HG02870 (cell line): ENCODE measurements at regions not wholly inside any gene's neighbourhood (a gene's known extent, or its start where the extent isn't known, plus 50 kb on each side); places are given as distances from the start of the nearest gene placed in this dataset.

ENCODE experiments used
- ATAC-seq: cut with Tn5 transposase; IDR thresholded peaks from one replicate; pipeline ENCODE4 v1.9.1; 2021; ENCODE audit warnings: mild to moderate bottlenecking, moderate library complexity; ENCODE audit not compliant: unreplicated experiment

DNA sequence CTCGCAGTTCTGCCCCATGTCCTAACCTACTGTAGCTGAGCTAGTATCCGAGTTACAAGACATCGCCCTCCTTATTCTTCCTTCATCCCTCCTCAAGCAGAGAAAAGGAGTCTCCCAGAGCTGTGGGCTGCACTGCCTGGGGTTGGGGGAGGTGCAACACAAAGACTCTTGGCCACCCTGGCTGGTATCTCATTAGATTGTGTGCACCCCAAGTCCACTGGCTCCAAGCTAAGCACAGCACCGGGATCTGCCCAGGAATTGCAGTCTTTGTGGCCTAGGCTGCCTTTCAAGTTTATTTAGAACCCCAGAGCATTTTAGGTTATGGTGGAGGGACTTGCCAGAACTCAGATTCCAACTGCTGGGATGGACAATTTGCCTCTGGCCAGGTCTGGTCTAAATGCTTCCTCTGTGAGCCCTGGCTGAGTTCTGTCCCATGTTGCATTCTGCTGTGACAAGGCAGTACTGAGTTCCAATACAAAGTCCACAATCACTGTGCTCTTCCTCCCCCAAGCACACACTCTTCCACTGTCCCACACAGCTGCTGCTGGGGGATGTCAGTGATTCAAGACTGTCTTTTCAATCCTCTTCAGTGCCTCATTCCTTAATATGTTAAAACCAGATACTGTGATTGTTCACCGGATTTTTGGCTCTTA is 169.6 kb upstream of the CLEC14A start:
- no peak for ATAC-seq

DNA sequence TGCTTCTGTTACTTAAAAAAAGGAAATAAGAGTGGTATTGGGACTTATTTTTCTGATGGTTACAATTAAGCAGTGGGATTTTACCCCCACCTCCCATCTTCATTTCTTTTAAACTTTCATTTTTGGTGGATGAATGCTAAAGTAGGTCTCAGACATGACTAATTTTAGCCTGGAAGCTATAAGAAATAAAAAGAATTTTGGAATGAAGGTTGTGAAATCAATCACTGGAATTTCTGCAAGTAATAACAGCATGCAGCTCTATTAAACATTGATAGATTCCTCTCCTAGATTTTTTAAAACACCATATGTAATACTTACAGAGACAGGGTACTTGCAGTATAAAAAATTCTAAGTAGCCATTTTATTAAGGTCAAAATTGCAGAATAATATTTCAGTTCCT is 164.2 kb upstream of the CLEC14A start:
- no peak for ATAC-seq

DNA sequence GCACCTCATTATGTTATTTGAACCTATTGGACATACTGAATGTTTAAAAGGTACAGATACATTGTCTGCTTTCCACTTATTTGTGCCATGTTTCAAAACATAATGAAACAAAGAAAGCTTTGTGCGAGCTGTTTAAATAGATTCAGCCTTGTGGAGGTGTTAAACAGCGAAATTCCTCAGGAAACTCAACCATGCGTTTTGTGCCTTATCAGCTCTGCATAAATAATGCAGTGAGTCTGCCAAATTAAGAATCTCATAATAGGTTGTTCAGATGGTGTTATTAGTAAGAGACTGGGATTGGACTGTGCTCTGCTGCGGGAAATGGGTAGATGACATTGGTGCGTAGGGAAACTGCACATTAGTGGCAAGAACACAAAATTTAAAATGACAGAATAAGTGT is 163.7 kb upstream of the CLEC14A start:
- ATAC-seq, result no peak

DNA sequence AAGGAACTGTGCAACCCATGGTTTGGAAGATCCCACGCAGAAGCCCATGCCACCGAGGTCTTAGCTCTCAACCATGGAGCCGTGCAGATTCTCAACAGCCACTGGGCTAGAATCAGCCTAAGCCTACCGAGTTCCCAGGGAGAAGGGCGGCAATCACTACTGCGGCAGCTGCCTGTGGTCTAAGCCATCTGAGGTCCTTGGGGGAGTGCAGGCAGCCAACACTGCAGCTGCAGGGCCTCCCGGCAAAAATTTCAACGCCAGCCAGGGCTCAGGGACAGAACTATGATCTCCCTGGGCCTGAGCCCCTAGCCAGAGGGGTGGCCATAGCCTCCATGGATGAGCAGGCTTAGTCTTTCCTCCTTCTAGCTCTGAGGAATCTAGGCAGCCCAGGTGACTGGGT is 156.8 kb upstream of the CLEC14A start:
- no peak for ATAC-seq

DNA sequence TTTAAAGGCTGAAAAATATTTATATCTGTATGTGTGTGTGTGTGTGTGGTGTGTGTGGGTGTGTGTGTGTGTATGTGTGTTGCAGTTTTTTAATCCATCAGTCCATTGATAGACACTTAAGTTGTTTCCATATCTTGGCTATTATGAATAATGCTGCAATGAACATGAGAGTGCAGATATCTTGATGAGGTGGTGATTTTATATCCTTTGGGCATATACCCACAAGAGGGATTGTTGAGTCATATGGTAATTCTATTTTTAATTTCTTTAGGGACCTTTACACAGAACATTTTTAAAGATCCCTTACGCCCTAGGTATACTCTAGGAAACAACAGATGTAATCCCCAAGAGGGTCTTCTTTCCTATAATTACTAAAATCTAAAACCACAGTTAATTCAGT is 154.5 kb upstream of the CLEC14A start:
- ATAC-seq, result no peak

DNA sequence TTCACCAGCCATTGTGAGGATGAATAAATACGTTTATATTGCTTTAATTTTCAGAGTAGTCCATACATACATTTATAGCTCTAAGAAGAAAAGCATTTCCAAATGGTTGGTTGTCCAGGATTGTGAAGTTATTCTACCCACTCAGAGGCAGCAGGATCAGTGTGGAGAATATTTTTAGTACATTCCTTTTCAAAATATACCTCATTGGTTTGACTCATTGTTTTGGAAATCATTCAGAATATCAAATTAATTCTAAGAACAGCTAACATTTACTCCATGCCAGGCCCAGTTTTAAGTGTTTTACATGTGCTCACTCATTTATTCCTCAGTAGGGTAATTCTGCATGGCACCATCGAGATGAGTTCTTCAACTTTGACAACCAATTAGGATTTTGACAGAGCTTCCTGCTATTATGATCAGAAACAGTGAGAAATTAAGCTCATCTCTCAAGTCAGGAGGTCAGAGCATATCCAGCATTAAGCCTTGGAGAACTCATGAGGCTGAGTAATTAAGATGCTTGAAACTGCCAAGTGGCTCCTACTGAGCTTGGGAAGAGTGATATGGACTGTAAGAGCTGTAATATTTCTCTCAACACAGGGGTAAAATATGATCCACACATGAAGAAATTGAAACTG is 153.3 kb upstream of the CLEC14A start:
- no peak for ATAC-seq

DNA sequence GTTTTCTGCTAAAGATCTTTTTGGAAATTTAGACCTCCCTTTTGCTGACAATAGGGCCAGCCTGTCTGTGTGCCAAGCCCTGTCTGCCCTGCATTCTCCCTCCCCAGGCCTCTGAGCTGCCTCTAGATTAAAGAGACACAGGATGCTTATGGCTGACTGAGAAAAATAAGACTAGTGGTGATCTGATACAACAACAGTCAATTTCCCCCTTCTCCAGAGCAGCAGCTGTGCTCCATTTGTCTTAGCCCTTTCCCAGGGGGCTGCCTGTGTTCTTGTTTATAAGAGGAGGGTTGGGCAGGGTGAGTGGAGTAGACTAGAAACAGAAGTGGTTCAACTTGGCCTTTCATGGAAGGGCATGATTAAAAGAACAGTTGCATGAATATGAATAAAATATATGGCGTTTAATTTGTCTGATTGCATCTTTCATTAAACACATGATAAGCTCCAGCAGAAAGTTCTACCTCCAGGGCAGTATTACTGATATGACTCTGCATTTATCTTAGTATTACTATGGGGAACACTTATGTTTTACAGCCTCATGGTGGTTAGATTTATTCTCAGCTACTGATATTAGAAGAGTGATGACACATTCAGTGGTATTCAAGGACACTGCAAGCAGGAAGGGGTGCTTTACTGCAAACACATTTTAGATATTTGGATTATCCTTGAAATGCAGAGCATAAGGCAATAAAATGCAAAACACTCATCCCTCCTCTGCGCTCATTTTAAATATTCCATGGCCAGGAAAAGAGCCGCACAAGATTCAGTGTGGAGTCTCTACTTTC is 150.2 kb upstream of the CLEC14A start:
- ATAC-seq, result no peak

DNA sequence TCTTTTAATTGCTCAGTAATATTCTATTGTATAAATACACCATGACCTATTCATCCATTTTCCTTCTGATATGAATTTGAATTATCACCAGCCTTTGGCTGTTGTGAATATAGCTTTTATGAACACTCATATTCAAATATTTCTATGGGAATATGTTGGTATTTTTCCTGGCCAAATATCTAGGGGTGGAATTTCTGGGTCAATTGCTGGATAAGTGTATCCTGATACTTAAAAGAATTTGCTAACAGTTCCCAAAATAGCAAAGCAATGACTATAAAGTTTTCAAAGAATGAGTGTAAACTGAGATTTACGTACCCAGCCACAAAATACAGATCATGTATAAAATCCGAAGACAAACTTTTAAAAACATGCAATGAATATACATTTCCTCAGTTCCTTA is 148.7 kb upstream of the CLEC14A start:
- no peak for ATAC-seq

DNA sequence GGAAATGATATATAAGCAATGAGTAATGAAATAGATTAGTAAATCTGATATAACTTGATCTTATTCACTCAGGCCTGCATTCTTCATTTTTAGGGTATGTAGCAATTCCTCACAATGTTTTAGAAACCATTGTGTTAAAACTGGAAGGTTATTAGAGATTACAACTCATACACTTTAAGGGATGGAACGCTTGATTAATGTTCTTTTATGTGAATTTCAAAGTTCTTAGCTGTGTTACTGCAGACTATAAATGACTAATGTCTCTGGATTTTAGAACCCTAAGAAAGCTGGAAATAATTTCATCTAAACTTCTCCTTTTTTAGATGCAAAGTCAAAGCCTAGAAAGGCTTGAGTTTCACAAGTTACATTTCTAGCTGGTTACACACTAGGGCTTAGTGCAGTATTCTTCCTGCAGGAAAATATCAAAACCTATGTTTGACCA is 148.2 kb upstream of the CLEC14A start:
- ATAC-seq, result no peak

DNA sequence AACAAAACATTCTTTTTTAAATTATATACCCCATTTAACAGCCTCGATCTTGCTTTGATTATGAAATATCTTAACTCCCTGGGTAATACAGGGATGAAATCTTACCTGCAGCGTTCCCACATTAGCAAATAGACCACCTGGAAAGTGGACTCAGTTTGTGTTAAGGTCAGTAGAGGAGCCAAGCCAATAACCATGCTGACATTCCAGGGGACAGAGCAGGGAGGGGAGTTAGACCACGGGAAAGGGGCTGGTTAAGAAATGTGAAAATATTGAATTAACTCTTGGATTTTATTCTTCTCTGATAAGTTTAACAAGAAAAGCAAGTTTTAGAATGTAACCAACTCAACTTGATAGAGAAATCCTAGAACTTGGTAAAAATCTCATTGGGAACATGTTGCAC is 144.9 kb upstream of the CLEC14A start:
- ATAC-seq, result no peak

DNA sequence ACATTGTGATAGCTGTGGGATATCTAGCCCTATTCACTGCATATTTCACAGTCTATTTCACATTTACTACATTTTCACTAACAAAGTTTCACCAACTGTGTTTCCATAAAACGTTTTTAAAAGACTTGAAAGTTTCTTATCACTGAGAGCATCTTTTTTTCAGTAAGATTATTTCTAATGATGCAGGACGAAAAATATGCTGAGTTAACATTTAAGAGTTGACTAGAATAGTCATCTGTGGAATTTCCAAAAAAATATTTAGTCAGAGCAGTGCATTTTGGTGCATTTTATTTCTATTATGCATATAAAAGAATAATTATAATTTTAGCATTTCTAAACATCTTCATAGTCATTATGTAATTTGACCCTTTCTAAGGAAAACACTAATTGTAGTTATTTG is 143.8 kb upstream of the CLEC14A start:
- no peak for ATAC-seq

DNA sequence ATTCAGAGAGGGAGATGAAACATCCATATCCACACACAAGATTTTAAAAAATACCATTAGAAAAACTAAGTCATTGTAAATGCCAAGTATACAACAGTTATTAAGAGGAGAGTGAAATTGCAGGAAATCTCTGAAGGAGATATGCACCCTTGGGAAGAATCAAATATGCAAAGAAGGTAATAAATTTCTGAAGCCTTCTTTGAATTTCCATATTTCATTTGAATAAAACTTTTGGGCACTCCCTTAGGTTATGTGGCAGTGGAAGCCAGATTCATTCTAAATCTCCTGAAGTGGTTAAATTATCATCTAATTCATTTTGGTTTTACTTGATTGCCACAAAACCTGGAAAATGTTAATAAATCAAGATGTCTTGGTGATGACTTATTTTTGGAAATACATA is 138.9 kb upstream of the CLEC14A start:
- no peak for ATAC-seq

DNA sequence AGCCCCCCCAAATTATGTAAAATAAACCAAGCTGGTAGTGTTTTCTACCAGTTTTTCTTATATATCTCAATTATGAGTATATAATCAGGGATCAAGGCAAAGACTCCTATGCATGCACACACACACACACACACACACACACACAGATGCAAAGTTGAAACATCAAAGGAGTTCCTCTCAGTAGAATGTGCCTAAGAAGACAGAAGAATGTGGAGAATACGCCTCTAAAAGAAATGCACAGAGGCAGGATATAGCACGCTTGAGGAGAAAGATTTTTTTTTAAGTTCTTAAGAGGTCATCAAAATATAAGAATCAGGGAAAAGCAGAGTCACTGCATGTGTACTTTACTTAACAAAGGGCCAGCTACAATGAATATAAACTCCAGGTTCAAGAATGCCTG is 138.2 kb upstream of the CLEC14A start:
- ATAC-seq, result no peak

DNA sequence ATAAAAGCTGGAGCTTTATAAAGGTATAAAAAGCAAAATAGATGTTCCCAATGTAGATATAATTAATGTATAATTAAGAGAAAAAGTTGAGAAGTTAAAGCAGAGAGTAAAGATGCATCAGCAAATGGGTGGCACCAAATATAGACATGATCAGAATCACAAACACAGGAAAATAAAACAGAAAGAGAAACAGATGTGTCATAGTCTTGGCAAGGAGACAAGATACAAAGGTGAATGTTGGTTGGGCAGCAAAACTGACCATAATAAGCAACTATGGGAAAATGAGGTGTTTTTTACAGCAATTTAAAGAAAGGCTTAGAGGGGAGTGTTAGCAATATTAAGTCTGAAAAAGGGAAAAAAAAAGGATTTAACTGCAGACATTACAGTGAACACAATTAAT is 135.4 kb upstream of the CLEC14A start:
- ATAC-seq, result no peak

DNA sequence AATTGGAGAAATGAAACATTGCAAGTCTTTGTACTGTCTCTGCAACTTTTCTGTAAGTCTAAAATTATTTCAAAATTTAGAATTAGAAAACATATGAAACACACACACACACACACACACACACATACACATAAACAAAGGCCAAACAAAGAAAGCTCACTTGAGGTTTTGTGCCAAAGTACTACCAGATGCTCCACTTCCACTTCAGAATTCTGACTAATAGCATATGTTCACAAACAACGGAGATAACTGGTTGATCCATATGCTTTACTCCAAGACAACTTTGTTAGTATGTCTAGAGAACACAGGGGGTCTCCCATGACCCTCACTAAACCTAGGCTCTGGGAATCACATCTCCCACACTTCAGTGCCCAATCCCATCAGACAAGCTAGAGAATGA is 133.8 kb upstream of the CLEC14A start:
- no peak for ATAC-seq

DNA sequence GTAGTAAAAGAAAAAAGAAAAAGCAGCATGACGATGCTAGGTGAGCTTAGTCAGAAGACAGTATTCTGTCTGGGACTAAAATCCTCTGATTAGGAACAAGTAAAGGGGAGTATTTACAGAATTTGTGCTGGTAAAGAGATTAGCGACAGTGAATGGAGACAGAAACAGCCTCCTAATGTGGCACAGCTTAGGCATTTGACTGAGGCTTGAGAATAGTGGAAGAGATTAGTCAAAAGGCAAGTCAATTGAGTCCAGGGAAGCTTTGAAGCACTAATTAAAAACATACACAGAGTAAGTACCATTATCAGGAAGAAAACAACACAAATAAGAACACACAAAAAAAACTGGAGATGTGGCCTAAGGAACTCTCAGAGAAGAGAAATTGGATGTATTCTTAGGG is 131.9 kb upstream of the CLEC14A start:
- ATAC-seq, result no peak

DNA sequence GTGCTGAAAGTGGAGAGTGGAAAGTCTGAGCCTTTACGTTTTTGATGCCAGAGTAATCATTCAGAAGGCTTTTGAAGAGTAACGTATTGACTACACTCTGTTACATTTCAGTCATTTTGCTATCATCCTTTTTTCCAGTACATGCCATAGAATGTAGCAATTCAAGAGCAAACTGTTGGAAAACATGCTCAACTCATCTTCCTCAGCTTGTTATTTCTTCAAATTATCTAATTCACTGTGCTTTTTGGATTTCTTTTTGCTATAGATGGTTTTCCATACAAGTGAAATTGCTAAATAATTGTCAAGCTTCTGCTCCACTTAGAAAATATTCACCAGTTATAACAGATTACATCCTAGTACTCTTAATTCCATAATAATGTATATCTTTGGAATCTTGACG is 129.9 kb upstream of the CLEC14A start:
- ATAC-seq, result no peak

DNA sequence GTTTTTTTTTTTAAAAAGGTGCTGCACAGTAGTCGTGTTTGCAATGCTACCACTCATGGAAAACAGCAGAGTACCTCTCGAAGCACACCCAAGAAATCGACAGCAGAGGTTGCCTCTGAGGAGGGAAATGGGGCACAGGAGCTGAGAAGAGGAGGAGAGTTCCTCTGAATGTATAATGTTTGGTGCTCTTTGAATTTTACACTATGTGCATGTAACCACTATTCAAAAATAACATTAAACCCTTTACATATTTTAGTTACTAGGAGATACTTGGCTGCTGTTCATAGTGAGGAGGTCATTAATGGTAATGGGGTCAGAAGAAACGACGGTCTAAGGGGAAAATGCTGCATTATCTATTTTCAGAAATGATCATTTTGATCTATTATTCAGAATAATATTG is 129.4 kb upstream of the CLEC14A start:
- no peak for ATAC-seq

DNA sequence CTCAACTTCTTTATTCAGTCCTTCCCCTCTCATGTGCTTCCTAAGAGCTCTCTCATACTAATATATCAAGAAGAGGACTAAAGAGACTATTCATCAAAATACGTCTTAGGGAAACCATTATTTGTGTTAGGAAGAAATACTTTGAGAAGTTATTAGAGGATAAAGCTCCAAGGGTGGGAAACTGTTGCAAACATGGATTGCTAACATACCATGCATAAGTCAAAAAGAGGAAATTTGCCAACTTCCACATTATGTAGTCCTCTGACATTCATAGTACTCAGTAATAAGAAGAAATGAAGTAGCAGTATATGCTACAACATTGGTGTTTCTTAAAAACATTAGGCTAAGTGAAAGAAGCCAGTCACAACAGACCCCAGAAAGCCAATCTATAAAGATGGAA is 128.8 kb upstream of the CLEC14A start:
- no peak for ATAC-seq

DNA sequence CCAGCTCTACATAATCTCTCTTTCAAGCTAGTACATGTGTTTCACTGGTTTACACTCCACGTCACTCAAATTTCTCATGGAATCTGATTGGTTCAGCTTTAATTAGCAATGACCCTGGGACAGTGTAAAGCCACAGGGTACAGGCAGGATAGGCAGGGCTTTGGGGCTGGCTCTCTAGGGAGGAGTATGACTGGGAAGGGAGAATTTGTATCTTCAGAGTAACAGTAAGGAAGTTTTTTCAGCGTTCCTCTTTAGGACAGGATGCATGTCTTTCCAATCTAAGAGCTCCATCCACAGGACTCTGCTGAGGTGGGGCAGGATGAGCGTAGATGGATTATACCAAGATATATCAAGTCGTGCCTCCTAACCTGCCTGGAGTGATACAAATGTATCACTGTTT is 112.0 kb upstream of the CLEC14A start:
- ATAC-seq, result no peak

DNA sequence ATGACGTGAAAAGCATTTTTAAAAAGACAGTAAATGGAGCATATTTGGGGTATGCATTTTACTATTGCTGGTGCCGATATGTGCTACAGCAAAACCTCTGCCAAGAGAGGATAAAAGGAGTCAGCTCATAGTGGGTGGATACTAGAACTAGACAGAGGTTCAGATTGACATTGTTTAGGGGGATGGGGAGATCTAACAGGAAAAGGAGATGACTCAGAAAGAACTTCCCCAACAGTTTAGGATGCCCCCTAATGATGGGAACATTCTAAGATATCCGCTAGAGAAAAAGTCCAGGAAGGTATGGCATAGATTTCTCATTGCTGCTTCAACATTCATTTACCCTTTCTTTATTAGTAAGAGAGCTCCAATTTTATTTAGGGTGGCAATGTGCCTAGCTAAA is 110.5 kb upstream of the CLEC14A start:
- ATAC-seq, result no peak

DNA sequence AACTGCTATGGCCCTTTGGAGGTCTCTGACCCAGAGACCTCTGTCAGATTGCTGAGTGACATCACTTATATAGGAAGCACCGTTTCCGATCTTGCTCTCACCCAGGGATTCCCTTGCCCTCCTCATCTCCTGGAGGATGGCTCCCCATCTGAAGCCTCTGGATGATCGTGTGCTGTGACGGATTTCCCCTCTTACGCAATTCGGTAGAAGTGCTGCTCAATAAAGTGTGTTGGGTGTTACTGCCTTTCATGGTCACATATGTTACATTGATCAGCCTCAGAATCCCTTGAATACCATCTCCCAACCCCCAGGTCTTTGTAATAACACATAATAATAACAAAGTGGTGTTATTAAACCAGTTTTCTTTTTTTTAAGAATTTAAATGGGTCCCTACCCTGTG is 107.3 kb upstream of the CLEC14A start:
- no peak for ATAC-seq
